ENCODE measurements at regions not wholly inside any gene's neighbourhood (a gene's known extent, or its start where the extent isn't known, plus 50 kb on each side); places are given as distances from the start of the nearest gene placed in this dataset.

DNA sequence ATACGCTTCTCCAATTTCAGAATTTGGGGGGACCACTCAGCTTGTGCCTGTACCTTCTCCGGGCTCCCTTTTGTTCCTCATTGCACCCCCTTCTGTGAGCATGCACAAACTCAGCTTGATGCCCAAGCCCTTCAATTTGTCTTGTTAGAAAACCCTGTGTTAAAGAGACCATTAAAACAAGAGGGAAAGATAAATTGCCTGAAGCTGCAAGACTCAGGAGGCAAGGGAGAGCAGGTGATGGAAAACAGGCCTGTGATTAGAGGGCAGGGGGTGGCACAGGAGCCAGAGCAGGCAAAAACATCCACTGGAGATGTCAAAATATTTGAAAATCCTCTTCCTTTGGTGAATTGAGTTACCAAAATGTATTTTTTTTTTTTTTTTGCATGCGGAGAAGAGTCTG, 121.7 kb downstream of the MIAT start:
- no peak for TF ChIP-seq CTCF (IDR thresholded peaks at IDR 0.05; ENCODE audit: low read depth, low read length)
- TF ChIP-seq EZH2phosphoT487 (IDR thresholded peaks at IDR 0.05; ENCODE audit: low read depth): no peak
